Activated gamma-delta T cell (primary cell): ENCODE measurements at regions not wholly inside any gene's neighbourhood (a gene's known extent, or its start where the extent isn't known, plus 50 kb on each side); places are given as distances from the start of the nearest gene placed in this dataset.

Experiments used
- DNase-seq: peaks from one replicate; lab custom pipeline; 2025; lab: John Stamatoyannopoulos, UW

GRCh38 chr2:161107265-161107664 lies 53.0 kb upstream of the TANK start:
- DNase-seq: no peak
